NCI-H226 (cell line): ENCODE measurements at regions not wholly inside any gene's neighbourhood (a gene's known extent, or its start where the extent isn't known, plus 50 kb on each side); places are given as distances from the start of the nearest gene placed in this dataset.

Experiments used
- DNase-seq: peaks from one replicate; pipeline ENCODE4 v3.0.0-alpha.2; 2015

- no peak for DNase-seq
Observed at GRCh38 chr3:72355168-72355567, 493.1 kb downstream of the SHQ1 start.

- no peak for DNase-seq
Observed at GRCh38 chr3:72354486-72354885, 493.8 kb downstream of the SHQ1 start.

- no peak for DNase-seq
Observed at GRCh38 chr3:72353236-72354128, 494.8 kb downstream of the SHQ1 start.

GRCh38 chr3:72352176-72352575, 496.1 kb downstream of the SHQ1 start:
- DNase-seq: no peak

- no peak for DNase-seq
Observed at GRCh38 chr3:72351536-72351935, 496.7 kb downstream of the SHQ1 start.

GRCh38 chr3:72350761-72351505, 497.3 kb downstream of the SHQ1 start:
- DNase-seq: no peak

GRCh38 chr3:72348357-72348756, 499.9 kb downstream of the SHQ1 start:
- DNase-seq: no peak

- DNase-seq: peak; percentile 77
Observed at GRCh38 chr3:72347819-72348319, 500.4 kb downstream of the SHQ1 start.

GRCh38 chr3:72346526-72346926, 501.7 kb downstream of the SHQ1 start:
- peak; percentile 97 for DNase-seq

- DNase-seq: no peak
Observed at GRCh38 chr3:72345980-72346379, 502.3 kb downstream of the SHQ1 start.

- peak; percentile 71 for DNase-seq
Observed at GRCh38 chr3:72345237-72345878, 502.9 kb downstream of the SHQ1 start.

- DNase-seq: no peak
Observed at GRCh38 chr3:72344647-72345046, 503.6 kb downstream of the SHQ1 start.

GRCh38 chr3:72344236-72344635, 504.0 kb downstream of the SHQ1 start:
- no peak for DNase-seq

- peak; percentile 48 for DNase-seq
Observed at GRCh38 chr3:72343078-72343477, 505.2 kb downstream of the SHQ1 start.

- no peak for DNase-seq
Observed at GRCh38 chr3:72342450-72342849, 505.8 kb downstream of the SHQ1 start.

- DNase-seq: no peak
Observed at GRCh38 chr3:72341920-72342319, 506.3 kb downstream of the SHQ1 start.

- DNase-seq: no peak
Observed at GRCh38 chr3:72341380-72341770, 506.9 kb downstream of the SHQ1 start.

GRCh38 chr3:72340476-72341379, 507.5 kb downstream of the SHQ1 start:
- no peak for DNase-seq

- no peak for DNase-seq
Observed at GRCh38 chr3:72340056-72340455, 508.2 kb downstream of the SHQ1 start.

GRCh38 chr3:72339670-72340030, 508.6 kb downstream of the SHQ1 start:
- no peak for DNase-seq

GRCh38 chr3:72338942-72339669, 509.1 kb downstream of the SHQ1 start:
- peak; percentile 94 for DNase-seq
